ENCODE measurements at regions not wholly inside any gene's neighbourhood (a gene's known extent, or its start where the extent isn't known, plus 50 kb on each side); places are given as distances from the start of the nearest gene placed in this dataset.

- ChIA-PET POLR2A (no interaction called here), CTCF (no interaction called here)
- H3K36me3 ChIP-seq (ENCODE audit: control insufficient read depth in 2 of 2, extremely low read depth in 1 of 2, insufficient read depth in 1 of 2, low read length in 1 of 2) = no peaks in the 10 kb centered on the region
- Mint-ChIP-seq H3K4me3 (no peak overlapping the region), H3K27ac (no peak overlapping the region), H3K9me3 (peaks cover 0 to 8% (median 3%) of the 10 kb centered on the region in 3 donors), H3K4me1 (no peaks in the 10 kb centered on the region), H3K36me3 (no peaks in the 10 kb centered on the region), H3K27me3 (no peaks in the 10 kb centered on the region)
- no peak overlapping the region for H3K4me3 ChIP-seq (ENCODE audit: control insufficient read depth in 1 of 2, extremely low read depth in 1 of 2, low read length in 1 of 2)
- H3K27me3 ChIP-seq (replicated peaks in 1 of 2; ENCODE audit: control insufficient read depth in 2 of 2, extremely low read depth in 1 of 2, insufficient read depth in 2 of 2, low read length in 1 of 2) = no peaks in the 10 kb centered on the region
- WGBS (ENCODE audit: insufficient coverage) = 100% methylated on average over 1 of the region's 3 CpGs
- no peaks in the 10 kb centered on the region for H3K9me3 ChIP-seq
- ATAC-seq (replicated peaks in 1 of 4) = no peak
- DNase-seq = no peak
- H3K27ac ChIP-seq (ENCODE audit: low read length) = no peak overlapping the region
- no peaks in the 10 kb centered on the region for H3K4me1 ChIP-seq (ENCODE audit: control insufficient read depth in 1 of 2, extremely low read depth in 1 of 2, insufficient read depth in 2 of 2, low read length in 2 of 2)
Observed at GRCh38 chr18:66752733-66753132, 148.8 kb upstream of the CDH19 start.

DNA sequence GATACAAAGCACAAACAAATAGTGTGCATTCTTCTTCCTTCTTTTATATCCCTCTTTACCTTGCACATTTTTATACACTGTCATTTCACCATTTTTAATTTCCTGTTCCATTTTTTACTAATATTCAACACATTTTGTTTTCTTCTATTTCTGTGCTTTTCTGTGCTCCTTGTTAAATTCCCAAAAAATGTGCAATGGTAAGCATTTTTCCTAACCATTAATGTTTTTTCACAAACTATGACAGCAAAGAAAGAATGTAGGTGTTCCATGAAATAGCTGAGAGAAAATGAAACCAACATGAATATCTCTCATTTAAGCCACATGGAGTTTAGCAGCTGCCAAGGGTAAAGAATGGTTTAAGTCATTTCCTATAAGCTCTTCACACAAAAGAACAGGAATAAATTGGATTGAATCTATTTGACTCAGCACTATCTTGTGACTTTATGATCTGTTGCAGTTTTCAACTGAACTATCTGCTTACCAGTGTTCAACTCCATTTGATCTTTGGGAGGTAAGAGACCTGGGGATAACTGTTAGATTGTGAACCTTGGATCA lies 145.7 kb upstream of the CDH19 start:
- Histone ChIP-seq H3K27me3 (replicated peaks in 1 of 2; ENCODE audit: control insufficient read depth in 2 of 2, extremely low read depth in 1 of 2, insufficient read depth in 2 of 2, low read length in 1 of 2) (no peaks in the 10 kb centered on the region), H3K4me3 (ENCODE audit: control insufficient read depth in 1 of 2, extremely low read depth in 1 of 2, low read length in 1 of 2) (no peak overlapping the region), H3K4me1 (ENCODE audit: control insufficient read depth in 1 of 2, extremely low read depth in 1 of 2, insufficient read depth in 2 of 2, low read length in 2 of 2) (no peaks in the 10 kb centered on the region), H3K27ac (ENCODE audit: low read length) (no peak overlapping the region), H3K9me3 (no peaks in the 10 kb centered on the region), H3K36me3 (ENCODE audit: control insufficient read depth in 2 of 2, extremely low read depth in 1 of 2, insufficient read depth in 1 of 2, low read length in 1 of 2) (no peaks in the 10 kb centered on the region)
- DNase-seq (no peak), ATAC-seq (replicated peaks in 1 of 4) (no peak)
- CTCF ChIA-PET = no interaction called here
- no peaks in the 10 kb centered on the region for H3K4me1 Mint-ChIP-seq
- H3K36me3 Mint-ChIP-seq = no peaks in the 10 kb centered on the region
- H3K4me3 Mint-ChIP-seq = no peak overlapping the region
- peaks cover 0 to 3% (median 0%) of the 10 kb centered on the region in 3 donors for H3K9me3 Mint-ChIP-seq
- H3K27ac Mint-ChIP-seq = no peak overlapping the region
- POLR2A ChIA-PET = no interaction called here
- H3K27me3 Mint-ChIP-seq = no peaks in the 10 kb centered on the region

- H3K27ac Mint-ChIP-seq = no peak overlapping the region
- Histone ChIP-seq H3K4me1 (ENCODE audit: control insufficient read depth in 1 of 2, extremely low read depth in 1 of 2, insufficient read depth in 2 of 2, low read length in 2 of 2) (no peaks in the 10 kb centered on the region), H3K27ac (ENCODE audit: low read length) (no peak overlapping the region), H3K9me3 (no peaks in the 10 kb centered on the region), H3K4me3 (ENCODE audit: control insufficient read depth in 1 of 2, extremely low read depth in 1 of 2, low read length in 1 of 2) (no peak overlapping the region), H3K27me3 (replicated peaks in 1 of 2; ENCODE audit: control insufficient read depth in 2 of 2, extremely low read depth in 1 of 2, insufficient read depth in 2 of 2, low read length in 1 of 2) (no peaks in the 10 kb centered on the region), H3K36me3 (ENCODE audit: control insufficient read depth in 2 of 2, extremely low read depth in 1 of 2, insufficient read depth in 1 of 2, low read length in 1 of 2) (no peaks in the 10 kb centered on the region)
- H3K4me3 Mint-ChIP-seq = no peak overlapping the region
- no peak for DNase-seq
- CTCF ChIA-PET = no interaction called here
- POLR2A ChIA-PET = no interaction called here
- H3K4me1 Mint-ChIP-seq = no peaks in the 10 kb centered on the region
- H3K27me3 Mint-ChIP-seq = no peaks in the 10 kb centered on the region
- no peaks in the 10 kb centered on the region for H3K36me3 Mint-ChIP-seq
- ATAC-seq (replicated peaks in 1 of 4) = no peak
- WGBS (ENCODE audit: insufficient coverage) = no CpG with 5 or more reads among the region's 2 CpGs
- H3K9me3 Mint-ChIP-seq = peaks cover under 1 to 8% (median 1%) of the 10 kb centered on the region in 3 donors
Observed at GRCh38 chr18:66749030-66749429, 145.1 kb upstream of the CDH19 start.

DNA sequence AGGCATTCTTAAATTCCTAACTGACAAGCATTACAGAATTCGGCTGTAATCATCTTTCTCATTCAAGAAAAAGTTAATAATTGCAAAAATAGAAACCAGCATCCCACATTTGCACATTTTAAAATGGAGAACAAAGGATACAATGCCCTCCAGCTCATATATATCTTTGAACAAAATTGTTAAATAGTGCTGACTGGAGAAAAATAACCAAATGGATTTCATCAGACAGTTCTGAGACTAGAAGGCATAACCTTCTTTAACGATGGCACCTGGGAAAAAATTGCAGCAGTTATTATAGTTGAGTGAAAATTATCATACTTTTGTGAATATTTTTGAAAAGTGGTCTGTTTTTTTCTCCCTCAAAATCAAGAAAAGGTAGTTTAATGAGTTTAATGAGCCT lies 138.9 kb upstream of the CDH19 start:
- no CpG with 5 or more reads among the region's 2 CpGs for WGBS (ENCODE audit: insufficient coverage)
- Mint-ChIP-seq H3K9me3 (peaks cover 4 to 17% (median 11%) of the 10 kb centered on the region in 3 donors), H3K4me3 (no peak overlapping the region), H3K36me3 (no peaks in the 10 kb centered on the region), H3K4me1 (no peaks in the 10 kb centered on the region), H3K27ac (no peak overlapping the region), H3K27me3 (no peaks in the 10 kb centered on the region)
- H3K27me3 ChIP-seq (replicated peaks in 1 of 2; ENCODE audit: control insufficient read depth in 2 of 2, extremely low read depth in 1 of 2, insufficient read depth in 2 of 2, low read length in 1 of 2) = no peaks in the 10 kb centered on the region
- H3K4me3 ChIP-seq (ENCODE audit: control insufficient read depth in 1 of 2, extremely low read depth in 1 of 2, low read length in 1 of 2) = no peak overlapping the region
- H3K27ac ChIP-seq (ENCODE audit: low read length) = no peak overlapping the region
- POLR2A ChIA-PET = no interaction called here
- no peaks in the 10 kb centered on the region for H3K9me3 ChIP-seq
- no peaks in the 10 kb centered on the region for H3K36me3 ChIP-seq (ENCODE audit: control insufficient read depth in 2 of 2, extremely low read depth in 1 of 2, insufficient read depth in 1 of 2, low read length in 1 of 2)
- CTCF ChIA-PET = no interaction called here
- ATAC-seq (replicated peaks in 1 of 4) = no peak
- H3K4me1 ChIP-seq (ENCODE audit: control insufficient read depth in 1 of 2, extremely low read depth in 1 of 2, insufficient read depth in 2 of 2, low read length in 2 of 2) = no peaks in the 10 kb centered on the region
- DNase-seq = no peak

DNA sequence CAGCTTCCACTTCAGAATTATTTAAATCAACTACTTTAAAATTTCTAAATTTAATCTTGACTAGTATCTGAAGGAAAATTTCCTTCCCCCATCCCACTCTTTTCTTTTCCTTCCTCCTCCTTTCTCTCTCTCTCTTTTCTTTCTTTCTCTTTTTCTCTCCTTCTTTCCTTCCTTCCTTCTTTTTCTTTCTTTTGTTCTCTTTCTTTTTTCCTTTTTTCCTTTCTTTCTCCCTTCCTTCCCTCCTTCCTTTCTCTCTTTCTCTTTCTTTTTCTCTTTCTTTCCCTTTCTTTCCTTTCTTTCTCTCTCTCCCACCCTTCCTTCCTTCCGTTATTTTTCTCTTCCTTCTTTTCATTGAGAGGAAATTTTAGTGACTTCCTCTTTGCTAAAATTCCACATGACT lies 132.0 kb upstream of the CDH19 start:
- no CpG with 5 or more reads among the region's 1 CpG for WGBS (ENCODE audit: insufficient coverage)

DNA sequence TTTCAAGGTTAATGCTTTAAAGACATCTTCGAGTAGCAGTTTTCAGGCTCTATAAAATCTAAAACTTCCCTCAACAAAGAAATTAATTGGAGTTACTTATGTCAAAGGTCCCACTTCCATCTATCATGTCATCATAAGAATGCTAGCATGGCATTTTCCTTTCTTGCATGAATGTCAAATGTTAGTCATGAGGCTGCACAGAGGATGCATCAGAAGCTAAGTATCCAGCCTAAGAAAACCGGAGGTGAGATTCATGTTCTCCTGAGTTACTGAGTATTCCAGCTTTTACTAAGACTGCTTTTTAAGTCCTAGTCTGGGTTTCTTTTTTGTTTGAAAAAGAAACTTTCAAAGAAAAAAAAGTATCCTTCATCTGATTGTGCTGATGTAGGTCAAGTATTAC lies 130.6 kb upstream of the CDH19 start:
- no peak for DNase-seq
- Histone ChIP-seq H3K9me3 (no peaks in the 10 kb centered on the region), H3K4me1 (ENCODE audit: control insufficient read depth in 1 of 2, extremely low read depth in 1 of 2, insufficient read depth in 2 of 2, low read length in 2 of 2) (no peaks in the 10 kb centered on the region), H3K36me3 (ENCODE audit: control insufficient read depth in 2 of 2, extremely low read depth in 1 of 2, insufficient read depth in 1 of 2, low read length in 1 of 2) (no peaks in the 10 kb centered on the region), H3K4me3 (ENCODE audit: control insufficient read depth in 1 of 2, extremely low read depth in 1 of 2, low read length in 1 of 2) (no peak overlapping the region), H3K27me3 (replicated peaks in 1 of 2; ENCODE audit: control insufficient read depth in 2 of 2, extremely low read depth in 1 of 2, insufficient read depth in 2 of 2, low read length in 1 of 2) (no peaks in the 10 kb centered on the region), H3K27ac (ENCODE audit: low read length) (no peak overlapping the region)
- CTCF ChIA-PET = no interaction called here
- POLR2A ChIA-PET = no interaction called here
- Mint-ChIP-seq H3K9me3 (peaks cover 0 to 8% (median 1%) of the 10 kb centered on the region in 3 donors), H3K27ac (no peak overlapping the region), H3K36me3 (no peaks in the 10 kb centered on the region), H3K4me1 (no peaks in the 10 kb centered on the region), H3K27me3 (no peaks in the 10 kb centered on the region), H3K4me3 (no peak overlapping the region)
- no CpG with 5 or more reads among the region's 2 CpGs for WGBS (ENCODE audit: insufficient coverage)
- no peak for ATAC-seq (replicated peaks in 1 of 4)

More for the DNA sequence above, 132.0 kb upstream of the CDH19 start:
- DNase-seq (no peak), ATAC-seq (replicated peaks in 1 of 4) (no peak)
- Histone ChIP-seq H3K36me3 (ENCODE audit: control insufficient read depth in 2 of 2, extremely low read depth in 1 of 2, insufficient read depth in 1 of 2, low read length in 1 of 2) (no peaks in the 10 kb centered on the region), H3K4me1 (ENCODE audit: control insufficient read depth in 1 of 2, extremely low read depth in 1 of 2, insufficient read depth in 2 of 2, low read length in 2 of 2) (no peaks in the 10 kb centered on the region), H3K4me3 (ENCODE audit: control insufficient read depth in 1 of 2, extremely low read depth in 1 of 2, low read length in 1 of 2) (no peak overlapping the region), H3K27ac (ENCODE audit: low read length) (no peak overlapping the region), H3K27me3 (replicated peaks in 1 of 2; ENCODE audit: control insufficient read depth in 2 of 2, extremely low read depth in 1 of 2, insufficient read depth in 2 of 2, low read length in 1 of 2) (no peaks in the 10 kb centered on the region), H3K9me3 (no peaks in the 10 kb centered on the region)
- ChIA-PET POLR2A (no interaction called here), CTCF (no interaction called here)
- no peaks in the 10 kb centered on the region for H3K27me3 Mint-ChIP-seq
- no peak overlapping the region for H3K27ac Mint-ChIP-seq
- H3K4me3 Mint-ChIP-seq = no peak overlapping the region
- H3K36me3 Mint-ChIP-seq = no peaks in the 10 kb centered on the region
- H3K4me1 Mint-ChIP-seq = no peaks in the 10 kb centered on the region
- peaks cover 0 to 11% (median 4%) of the 10 kb centered on the region in 3 donors for H3K9me3 Mint-ChIP-seq

DNA sequence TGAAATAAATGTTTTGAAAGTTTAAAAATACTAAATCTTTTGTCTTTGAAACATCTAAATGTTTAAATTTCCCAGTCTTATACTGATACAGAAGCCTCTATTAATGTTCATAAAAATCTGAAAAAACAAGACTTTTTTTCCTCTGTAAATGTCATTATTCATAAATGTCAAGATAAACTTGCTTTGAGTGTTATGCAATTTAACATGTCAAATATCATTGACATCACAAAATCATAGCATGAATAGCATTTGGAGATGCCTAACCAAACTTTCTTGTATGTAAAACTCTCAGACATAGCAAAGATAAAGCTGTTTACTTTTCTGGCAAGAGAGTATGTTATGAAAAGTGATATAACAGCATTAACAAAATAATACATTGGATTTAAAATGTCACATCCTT lies 128.0 kb upstream of the CDH19 start:
- no peak overlapping the region for H3K4me3 Mint-ChIP-seq
- POLR2A ChIA-PET = no interaction called here
- Histone ChIP-seq H3K36me3 (ENCODE audit: control insufficient read depth in 2 of 2, extremely low read depth in 1 of 2, insufficient read depth in 1 of 2, low read length in 1 of 2) (no peaks in the 10 kb centered on the region), H3K4me1 (ENCODE audit: control insufficient read depth in 1 of 2, extremely low read depth in 1 of 2, insufficient read depth in 2 of 2, low read length in 2 of 2) (no peaks in the 10 kb centered on the region), H3K4me3 (ENCODE audit: control insufficient read depth in 1 of 2, extremely low read depth in 1 of 2, low read length in 1 of 2) (no peak overlapping the region), H3K27ac (ENCODE audit: low read length) (no peak overlapping the region), H3K27me3 (replicated peaks in 1 of 2; ENCODE audit: control insufficient read depth in 2 of 2, extremely low read depth in 1 of 2, insufficient read depth in 2 of 2, low read length in 1 of 2) (no peaks in the 10 kb centered on the region), H3K9me3 (no peaks in the 10 kb centered on the region)
- ATAC-seq (replicated peaks in 1 of 4) (no peak), DNase-seq (no peak)
- H3K4me1 Mint-ChIP-seq = no peaks in the 10 kb centered on the region
- CTCF ChIA-PET = no interaction called here
- no peaks in the 10 kb centered on the region for H3K36me3 Mint-ChIP-seq
- H3K27me3 Mint-ChIP-seq = no peaks in the 10 kb centered on the region
- peaks cover 0 to 8% (median 2%) of the 10 kb centered on the region in 3 donors for H3K9me3 Mint-ChIP-seq
- H3K27ac Mint-ChIP-seq = no peak overlapping the region

Measured in T-cell (primary cell).